ENCODE measurements at regions not wholly inside any gene's neighbourhood (a gene's known extent, or its start where the extent isn't known, plus 50 kb on each side); places are given as distances from the start of the nearest gene placed in this dataset.

DNA sequence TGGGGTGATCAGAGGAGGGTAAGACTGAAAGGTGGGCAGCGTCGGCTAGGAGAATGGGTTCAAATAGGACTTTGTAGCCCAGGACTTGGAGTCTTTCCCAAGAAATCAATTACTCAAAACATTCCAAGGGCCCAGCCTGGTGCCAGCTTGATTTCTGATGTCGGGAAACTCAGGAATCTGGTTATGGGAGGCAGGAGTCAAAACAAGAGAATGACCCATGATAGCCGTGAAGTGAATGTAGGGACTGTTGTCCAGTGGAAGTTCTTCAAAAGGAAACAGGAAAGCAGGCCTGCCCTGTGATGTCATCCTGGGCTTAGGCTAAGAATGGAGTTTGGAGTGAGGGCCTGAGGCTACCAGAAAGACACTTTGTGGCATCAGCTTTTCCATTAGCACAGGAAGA is 67.4 kb upstream of the SLC14A2 start:
- TF ChIP-seq CTCF (IDR thresholded peaks at IDR 0.05; ENCODE audit: extremely low read depth in 1 of 2, insufficient read depth in 1 of 2, low read depth in 1 of 2, low read length in 2 of 2): no peak
- no peak for TF ChIP-seq POLR2A (IDR thresholded peaks at IDR 0.05; ENCODE audit: low read depth, low read length)

Data from endothelial cell of umbilical vein (primary cell).